ENCODE measurements at regions not wholly inside any gene's neighbourhood (a gene's known extent, or its start where the extent isn't known, plus 50 kb on each side); places are given as distances from the start of the nearest gene placed in this dataset.
"Not testable (repeated sequence)": the region's sequence is repeated elsewhere in the genome, so short reads cannot be mapped to it uniquely, and the experiment has no call there.

DNA sequence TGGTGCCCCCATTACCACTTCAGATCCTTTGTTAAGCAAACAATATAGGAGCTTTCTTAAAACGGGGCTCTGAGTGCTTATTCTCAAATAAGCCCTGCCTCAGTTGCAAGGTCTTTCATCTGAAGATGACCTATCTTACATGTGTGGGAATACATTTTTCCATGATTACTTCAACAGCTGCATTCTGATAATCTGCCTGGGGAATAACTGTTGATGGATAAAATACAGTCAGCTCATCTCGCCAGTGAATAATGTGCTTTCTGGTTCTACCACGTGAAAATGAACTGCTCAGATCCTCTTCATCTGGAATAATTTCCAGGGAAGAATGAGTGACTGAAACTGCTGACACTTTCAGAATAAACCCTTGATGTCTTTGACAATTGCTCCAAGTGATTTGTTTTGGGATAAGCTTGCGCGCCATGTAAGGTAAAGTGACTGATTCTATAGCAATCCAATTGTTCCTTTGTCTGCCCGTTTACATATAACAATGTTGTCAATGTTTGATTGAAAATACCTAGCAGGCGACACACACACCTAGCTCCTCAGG is 161.3 kb downstream of the RTL9 start:
- ATAC-seq, result no peak
- Histone ChIP-seq H3K27me3 (ENCODE audit: low read depth) (no peaks in the 10 kb centered on the region), H3K36me3 (no peaks in the 10 kb centered on the region), H3K4me1 (no peaks in the 10 kb centered on the region), H3K27ac (no peak overlapping the region), H3K4me3 (no peak overlapping the region), H3K9me3 (no peaks in the 10 kb centered on the region)
- TF ChIP-seq, protein P1, sequence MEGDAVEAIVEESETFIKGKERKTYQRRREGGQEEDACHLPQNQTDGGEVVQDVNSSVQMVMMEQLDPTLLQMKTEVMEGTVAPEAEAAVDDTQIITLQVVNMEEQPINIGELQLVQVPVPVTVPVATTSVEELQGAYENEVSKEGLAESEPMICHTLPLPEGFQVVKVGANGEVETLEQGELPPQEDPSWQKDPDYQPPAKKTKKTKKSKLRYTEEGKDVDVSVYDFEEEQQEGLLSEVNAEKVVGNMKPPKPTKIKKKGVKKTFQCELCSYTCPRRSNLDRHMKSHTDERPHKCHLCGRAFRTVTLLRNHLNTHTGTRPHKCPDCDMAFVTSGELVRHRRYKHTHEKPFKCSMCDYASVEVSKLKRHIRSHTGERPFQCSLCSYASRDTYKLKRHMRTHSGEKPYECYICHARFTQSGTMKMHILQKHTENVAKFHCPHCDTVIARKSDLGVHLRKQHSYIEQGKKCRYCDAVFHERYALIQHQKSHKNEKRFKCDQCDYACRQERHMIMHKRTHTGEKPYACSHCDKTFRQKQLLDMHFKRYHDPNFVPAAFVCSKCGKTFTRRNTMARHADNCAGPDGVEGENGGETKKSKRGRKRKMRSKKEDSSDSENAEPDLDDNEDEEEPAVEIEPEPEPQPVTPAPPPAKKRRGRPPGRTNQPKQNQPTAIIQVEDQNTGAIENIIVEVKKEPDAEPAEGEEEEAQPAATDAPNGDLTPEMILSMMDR (IDR thresholded peaks at IDR 0.05), result no peak
- intact Hi-C loops (cut with DNase I), result no loop called here
- no peak for DNase-seq

DNA sequence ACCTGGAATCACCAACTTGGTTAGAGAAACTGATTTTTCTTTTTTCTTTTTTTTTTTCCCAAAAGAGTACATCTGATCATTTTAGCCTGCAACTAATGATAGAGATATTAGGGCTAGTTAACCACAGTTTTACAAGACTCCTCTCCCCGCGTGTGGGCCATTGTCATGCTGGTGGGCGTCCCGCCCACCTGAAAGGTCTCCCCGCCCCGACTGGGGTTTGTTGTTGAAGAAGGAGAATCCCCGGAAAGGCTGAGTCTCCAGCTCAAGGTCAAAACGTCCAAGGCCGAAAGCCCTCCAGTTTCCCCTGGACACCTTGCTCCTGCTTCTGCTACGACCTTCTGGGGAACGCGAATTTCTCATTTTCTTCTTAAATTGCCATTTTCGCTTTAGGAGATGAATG is 162.0 kb downstream of the RTL9 start:
- H3K9me3 ChIP-seq; DNase-seq; H3K4me1 ChIP-seq; H3K4me3 ChIP-seq; H3K27ac ChIP-seq; intact Hi-C loops (cut with DNase I); ATAC-seq; H3K27me3 ChIP-seq (ENCODE audit: low read depth); H3K36me3 ChIP-seq: not testable (repeated sequence)

DNA sequence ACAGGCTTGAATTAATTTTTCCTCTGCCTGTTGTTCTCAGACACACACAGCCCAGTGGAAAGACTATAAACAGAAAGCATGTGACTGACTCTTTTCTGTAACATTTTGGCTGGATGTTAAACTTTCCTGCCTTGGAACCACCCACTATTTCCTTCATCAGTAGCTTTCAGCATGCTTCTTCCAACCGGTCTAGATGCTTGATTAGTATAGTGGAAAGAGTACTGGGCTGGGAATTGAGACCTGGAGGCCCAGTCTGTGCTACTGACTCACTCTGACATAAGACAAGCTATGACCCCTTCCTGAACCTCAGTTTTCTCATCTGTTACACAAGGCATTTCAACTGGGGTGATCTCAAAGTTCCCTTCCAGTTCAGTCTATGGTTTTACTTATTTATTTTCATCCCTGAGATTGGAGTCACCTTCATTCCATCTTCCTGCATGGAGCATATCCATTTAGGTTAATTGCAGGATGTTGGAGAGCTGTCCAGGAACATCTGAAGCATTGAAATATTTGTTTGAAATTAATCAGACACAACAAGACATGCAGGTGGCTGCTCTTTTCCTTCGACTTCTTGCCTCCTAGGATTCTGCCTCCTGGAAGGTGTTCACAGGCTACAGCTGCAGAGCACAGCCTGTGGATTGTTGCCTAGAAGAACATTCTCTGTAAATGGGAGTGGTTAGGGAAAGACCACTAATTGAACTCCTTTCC is 173.4 kb downstream of the RTL9 start:
- intact Hi-C loops (cut with DNase I), result no loop called here
- no peaks in the 10 kb centered on the region for H3K36me3 ChIP-seq
- H3K27me3 ChIP-seq (ENCODE audit: low read depth), result no peaks in the 10 kb centered on the region
- TF ChIP-seq, protein P1 (IDR thresholded peaks at IDR 0.05), result no peak
- H3K4me1 ChIP-seq, result no peaks in the 10 kb centered on the region
- no peak overlapping the region for H3K4me3 ChIP-seq
- no peak for DNase-seq
- H3K27ac ChIP-seq, result no peak overlapping the region
- H3K9me3 ChIP-seq, result no peaks in the 10 kb centered on the region
- no peak for ATAC-seq

DNA sequence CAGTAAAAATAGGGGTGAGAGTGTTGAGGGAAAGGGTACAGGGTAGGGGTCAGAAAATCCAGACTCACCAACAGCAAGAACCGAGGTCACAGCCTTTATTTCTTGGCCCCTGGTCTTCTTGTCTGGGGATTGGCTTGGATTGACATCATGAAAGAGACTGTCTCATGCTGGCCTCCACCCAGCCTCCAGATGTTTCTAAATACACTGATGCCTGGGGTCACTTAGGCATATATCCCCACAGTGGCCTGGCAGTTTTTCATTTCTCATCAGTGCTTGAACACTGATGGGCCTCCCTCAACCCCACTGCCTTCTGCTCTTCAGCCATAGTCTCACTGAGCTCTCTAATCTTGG is 173.9 kb downstream of the RTL9 start:
- DNase-seq (no peak), ATAC-seq (no peak)
- H3K4me3 ChIP-seq, result no peak overlapping the region
- H3K4me1 ChIP-seq, result no peaks in the 10 kb centered on the region
- TF ChIP-seq, protein P1 (IDR thresholded peaks at IDR 0.05), result no peak
- H3K27ac ChIP-seq, result no peak overlapping the region
- intact Hi-C loops (cut with DNase I), result no loop called here
- H3K36me3 ChIP-seq, result no peaks in the 10 kb centered on the region
- no peaks in the 10 kb centered on the region for H3K9me3 ChIP-seq
- no peaks in the 10 kb centered on the region for H3K27me3 ChIP-seq (ENCODE audit: low read depth)

DNA sequence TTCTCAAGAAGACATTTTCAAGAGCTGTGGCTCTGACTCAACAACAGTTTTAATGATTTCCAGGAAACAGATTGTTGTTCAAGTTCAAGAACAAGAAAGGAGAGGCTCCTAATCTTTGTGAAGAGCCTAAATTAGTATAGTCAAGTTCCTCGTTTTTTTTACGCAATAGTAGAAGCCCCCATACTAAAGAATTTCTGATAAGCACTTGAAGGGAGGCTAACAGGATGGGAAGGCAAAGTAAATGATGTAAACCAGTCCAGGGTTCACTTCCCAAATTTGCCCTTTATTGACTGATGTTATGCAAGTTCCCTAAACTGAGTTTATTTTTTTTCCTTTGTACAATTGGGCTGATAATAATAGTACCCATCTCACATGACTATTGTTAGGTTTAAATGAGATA is 178.2 kb downstream of the RTL9 start:
- Histone ChIP-seq H3K27ac (no peak overlapping the region), H3K36me3 (no peaks in the 10 kb centered on the region), H3K4me1 (no peaks in the 10 kb centered on the region), H3K9me3 (no peaks in the 10 kb centered on the region), H3K27me3 (ENCODE audit: low read depth) (no peaks in the 10 kb centered on the region), H3K4me3 (no peak overlapping the region)
- TF ChIP-seq, protein P1 (IDR thresholded peaks at IDR 0.05), result no peak
- DNase-seq, result no peak
- ATAC-seq, result no peak
- intact Hi-C loops (cut with DNase I), result no loop called here

DNA sequence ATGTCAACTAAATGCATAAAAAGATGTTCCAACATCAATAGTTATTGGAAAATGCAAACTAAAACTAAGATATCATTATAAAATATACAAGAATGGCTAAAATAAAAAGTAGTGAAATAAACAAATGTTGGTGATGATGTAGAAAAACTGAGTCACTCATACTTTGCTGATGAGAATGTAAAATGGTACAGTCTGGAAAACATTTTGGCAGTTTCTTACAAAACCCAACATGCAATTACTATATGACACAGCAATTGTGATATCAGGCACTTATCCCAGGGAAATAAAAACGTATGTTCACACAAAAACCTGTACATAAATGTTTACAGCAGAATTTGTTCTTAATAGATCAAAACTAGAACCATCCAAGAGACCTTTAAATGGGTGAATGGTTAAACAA is 182.6 kb downstream of the RTL9 start:
- Histone ChIP-seq H3K4me3 (no peak overlapping the region), H3K27me3 (ENCODE audit: low read depth) (no peaks in the 10 kb centered on the region), H3K27ac (no peak overlapping the region), H3K36me3 (no peaks in the 10 kb centered on the region), H3K4me1 (no peaks in the 10 kb centered on the region), H3K9me3 (no peaks in the 10 kb centered on the region)
- no peak for DNase-seq
- intact Hi-C loops (cut with DNase I), result no loop called here
- no peak for ATAC-seq
- TF ChIP-seq, protein P1 (IDR thresholded peaks at IDR 0.05), result no peak

DNA sequence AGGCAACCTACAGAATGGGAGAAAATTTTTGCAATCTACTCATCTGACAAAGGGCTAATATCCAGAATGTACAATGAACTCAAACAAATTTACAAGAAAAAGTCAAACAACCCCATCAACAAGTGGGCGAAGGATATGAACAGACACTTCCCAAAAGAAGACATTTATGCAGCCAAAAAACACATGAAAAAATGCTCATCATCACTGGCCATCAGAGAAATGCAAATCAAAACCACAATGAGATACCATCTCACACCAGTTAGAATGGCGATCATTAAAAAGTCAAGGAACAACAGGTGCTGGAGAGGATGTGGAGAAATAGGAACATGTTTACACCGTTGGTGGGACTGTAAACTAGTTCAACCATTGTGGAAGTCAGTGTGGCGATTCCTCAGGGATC is 192.2 kb downstream of the RTL9 start:
- H3K27me3 ChIP-seq (ENCODE audit: low read depth); DNase-seq; H3K4me3 ChIP-seq; H3K9me3 ChIP-seq; H3K4me1 ChIP-seq; intact Hi-C loops (cut with DNase I); ATAC-seq; H3K27ac ChIP-seq; H3K36me3 ChIP-seq: not testable (repeated sequence)

Data from lower lobe of right lung (tissue), 2 donors.